C4-2B (cell line): ENCODE measurements at regions not wholly inside any gene's neighbourhood (a gene's known extent, or its start where the extent isn't known, plus 50 kb on each side); places are given as distances from the start of the nearest gene placed in this dataset.

ENCODE experiments used
- ZFX ChIP-seq: fragments of 450-650 bp; IDR thresholded peaks from 2 replicates; pipeline ENCODE4 v1.6.1; 2017
- TF ChIP-seq, protein P1 (sequence below): fragments of 450-650 bp; conservative IDR thresholded peaks from 2 replicates; pipeline ENCODE4 v1.5.1; 2017; ENCODE audit warnings: mild to moderate bottlenecking

DNA sequence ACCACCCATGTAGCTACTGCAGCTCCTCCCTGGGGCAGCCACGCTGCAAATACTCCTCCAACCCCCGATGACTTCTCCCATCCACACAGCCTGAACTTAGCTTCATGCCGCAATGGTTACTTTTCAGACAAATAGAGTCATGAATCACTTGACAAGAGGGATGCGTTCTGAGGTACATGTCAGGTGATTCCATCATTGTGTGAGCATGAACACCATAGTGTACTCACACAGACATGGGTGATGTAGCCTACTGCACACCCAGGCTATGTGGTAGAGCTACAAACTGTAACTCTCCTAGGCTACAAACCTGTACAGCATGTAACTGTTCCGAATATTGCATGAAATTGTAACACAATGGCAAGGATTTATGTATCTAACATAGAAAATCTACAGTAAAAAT, 298.5 kb upstream of the SLC35B3 start:
- TF ChIP-seq, protein P1, sequence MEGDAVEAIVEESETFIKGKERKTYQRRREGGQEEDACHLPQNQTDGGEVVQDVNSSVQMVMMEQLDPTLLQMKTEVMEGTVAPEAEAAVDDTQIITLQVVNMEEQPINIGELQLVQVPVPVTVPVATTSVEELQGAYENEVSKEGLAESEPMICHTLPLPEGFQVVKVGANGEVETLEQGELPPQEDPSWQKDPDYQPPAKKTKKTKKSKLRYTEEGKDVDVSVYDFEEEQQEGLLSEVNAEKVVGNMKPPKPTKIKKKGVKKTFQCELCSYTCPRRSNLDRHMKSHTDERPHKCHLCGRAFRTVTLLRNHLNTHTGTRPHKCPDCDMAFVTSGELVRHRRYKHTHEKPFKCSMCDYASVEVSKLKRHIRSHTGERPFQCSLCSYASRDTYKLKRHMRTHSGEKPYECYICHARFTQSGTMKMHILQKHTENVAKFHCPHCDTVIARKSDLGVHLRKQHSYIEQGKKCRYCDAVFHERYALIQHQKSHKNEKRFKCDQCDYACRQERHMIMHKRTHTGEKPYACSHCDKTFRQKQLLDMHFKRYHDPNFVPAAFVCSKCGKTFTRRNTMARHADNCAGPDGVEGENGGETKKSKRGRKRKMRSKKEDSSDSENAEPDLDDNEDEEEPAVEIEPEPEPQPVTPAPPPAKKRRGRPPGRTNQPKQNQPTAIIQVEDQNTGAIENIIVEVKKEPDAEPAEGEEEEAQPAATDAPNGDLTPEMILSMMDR, result no peak
- TF ChIP-seq ZFX, result no peak
